SK-N-SH (cell line): ENCODE measurements at regions not wholly inside any gene's neighbourhood (a gene's known extent, or its start where the extent isn't known, plus 50 kb on each side); places are given as distances from the start of the nearest gene placed in this dataset.

Source experiments
- CTCF ChIA-PET: fragments of 300-600, 350-600 bp; formaldehyde crosslinking; extraction: SDS; loops from one replicate; lab custom pipeline; 2021; lab: Yijun Ruan, JAX
- POLR2A ChIA-PET: fragments of 350-600 bp; sonication (Branson Sonifier 250); formaldehyde crosslinking; extraction: SDS; loops from one replicate; lab custom pipeline; 2020; ENCODE audit warnings: antibody characterized with exemption, inconsistent platforms; lab: Yijun Ruan, JAX
- DNase-seq: peaks from one replicate; pipeline ENCODE4 v3.0.0; 2012
- H2AFZ ChIP-seq: fragments of 200-600 bp; sonication (generic); 2 replicates; pipeline ENCODE4 v1.8.1; 2016; ENCODE audit warnings: antibody characterized with exemption, mild to moderate bottlenecking, low read depth
- H3F3A ChIP-seq: fragments of 200-600 bp; sonication (generic); replicated peaks from 2 replicates; pipeline ENCODE3; 2016; ENCODE audit warnings: antibody characterized with exemption, mild to moderate bottlenecking; ENCODE audit not compliant: insufficient read depth
- H3K27ac ChIP-seq, 2 experiments: fragments of 200-500 bp in 1 of 2; fragments of 200-600 bp in 1 of 2; sonication (Bioruptor generic) in 1 of 2; sonication (generic), shearing (Covaris generic) in 1 of 2; 2 replicates each; pipeline versions ENCODE4 v1.5.1 to v1.6.1; 2014 to 2016; ENCODE audit warnings: low read depth in 2 of 2, inconsistent platforms in 1 of 2, low read length in 1 of 2, mild to moderate bottlenecking in 1 of 2, mixed read lengths in 1 of 2
- H3K27me3 ChIP-seq: fragments of 200-600 bp; sonication (generic), shearing (Covaris generic); 2 replicates; pipeline ENCODE4 v1.6.1; 2016; ENCODE audit warnings: mixed run types; ENCODE audit not compliant: insufficient read depth
- H3K36me3 ChIP-seq, 2 experiments: fragments of 200-500 bp in 1 of 2; fragments of 200-600 bp in 1 of 2; sonication (Bioruptor generic) in 1 of 2; sonication (generic) in 1 of 2; replicated peaks in 1 of 2; 2 replicates each; pipeline versions ENCODE3 to v1.5.1; 2014 to 2016; ENCODE audit warnings: low read length in 1 of 2, mild to moderate bottlenecking in 1 of 2; ENCODE audit not compliant: insufficient read depth in 2 of 2, control insufficient read depth in 1 of 2
- H3K4me1 ChIP-seq, 2 experiments: fragments of 200-500 bp in 1 of 2; fragments of 200-600 bp in 1 of 2; sonication (Bioruptor generic) in 1 of 2; sonication (generic), shearing (Covaris generic) in 1 of 2; 2 replicates each; pipeline versions ENCODE4 v1.5.1 to v1.6.1; 2014 to 2016; ENCODE audit warnings: low read depth in 1 of 2, low read length in 1 of 2, mixed run types in 1 of 2; ENCODE audit not compliant: insufficient read depth in 2 of 2, control insufficient read depth in 1 of 2
- H3K4me2 ChIP-seq: fragments of 200-600 bp; sonication (generic), shearing (Covaris generic); 2 replicates; pipeline ENCODE4 v1.6.1; 2017; ENCODE audit warnings: mixed run types
- H3K4me3 ChIP-seq, 2 experiments: fragments of 200-500 bp in 1 of 2; fragments of 200-600 bp in 1 of 2; sonication (Bioruptor generic) in 1 of 2; sonication (generic), shearing (Covaris generic) in 1 of 2; 2 replicates each; pipeline versions ENCODE4 v1.5.1 to v1.8.1; 2014 to 2016; ENCODE audit warnings: low read depth in 2 of 2, inconsistent platforms in 1 of 2, low read length in 1 of 2, mild to moderate bottlenecking in 1 of 2, mixed read lengths in 1 of 2, moderate library complexity in 1 of 2
- H3K79me2 ChIP-seq: fragments of 200-600 bp; sonication (generic); 2 replicates; pipeline ENCODE4 v1.8.1; 2017; ENCODE audit warnings: mild to moderate bottlenecking; ENCODE audit not compliant: insufficient read depth
- H3K9ac ChIP-seq: fragments of 200-600 bp; sonication (generic); 2 replicates; pipeline ENCODE4 v1.6.1; 2017; ENCODE audit warnings: mixed run types
- H3K9me2 ChIP-seq: fragments of 200-600 bp; sonication (generic); 2 replicates; pipeline ENCODE4 v1.6.1; 2017; ENCODE audit warnings: mixed run types
- H3K9me3 ChIP-seq: fragments of 200-600 bp; sonication (generic); 2 replicates; pipeline ENCODE4 v1.6.1; 2017; ENCODE audit warnings: mixed run types, mild to moderate bottlenecking, moderate library complexity
- H4K20me1 ChIP-seq: fragments of 200-600 bp; sonication (generic); 2 replicates; pipeline ENCODE4 v1.6.1; 2017; ENCODE audit warnings: mild to moderate bottlenecking, mixed run types; ENCODE audit not compliant: insufficient read depth
- CHD2 ChIP-seq: fragments of 150-350 bp; IDR thresholded peaks from 2 replicates; pipeline ENCODE4 v1.6.1; 2018; ENCODE audit warnings: low read length; ENCODE audit not compliant: partially characterized antibody
- ELF1 ChIP-seq: IDR thresholded peaks from 2 replicates; pipeline ENCODE4 v1.4.0; 2012
- FOSL2 ChIP-seq: IDR thresholded peaks from 2 replicates; pipeline ENCODE4 v1.4.0; 2012; ENCODE audit warnings: low read depth, mild to moderate bottlenecking, moderate library complexity, borderline replicate concordance
- FOXJ3 ChIP-seq: sonication (generic); formaldehyde crosslinking; IDR thresholded peaks from 2 replicates; pipeline ENCODE4 v1.5.1; 2020; ENCODE audit warnings: mild to moderate bottlenecking, missing genetic modification reagents
- GATA2 ChIP-seq: sonication (generic); formaldehyde crosslinking; IDR thresholded peaks from 2 replicates; pipeline ENCODE4 v1.5.0; 2020; ENCODE audit warnings: mild to moderate bottlenecking, missing genetic modification reagents
- JUND ChIP-seq: IDR thresholded peaks from 2 replicates; pipeline ENCODE4 v1.4.0; 2012
- MEF2A ChIP-seq: IDR thresholded peaks from 2 replicates; pipeline ENCODE4 v1.4.0; 2012; ENCODE audit warnings: low read depth, borderline replicate concordance
- MXI1 ChIP-seq: IDR thresholded peaks from 2 replicates; pipeline ENCODE4 v1.6.1; 2012; ENCODE audit warnings: mild to moderate bottlenecking, low read depth, low read length, improper control_type of control experiment
- NFIC ChIP-seq: IDR thresholded peaks from 2 replicates; pipeline ENCODE4 v1.4.0; 2012; ENCODE audit warnings: borderline replicate concordance
- POLR2AphosphoS5 ChIP-seq: IDR thresholded peaks from 2 replicates; pipeline ENCODE4 v1.6.1; 2012; ENCODE audit warnings: low read depth, low read length
- RAD21 ChIP-seq: IDR thresholded peaks from 2 replicates; pipeline ENCODE4 v1.6.1; 2012; ENCODE audit warnings: mild to moderate bottlenecking, low read length
- RCOR1 ChIP-seq: fragments of 150-350 bp; IDR thresholded peaks from 2 replicates; pipeline ENCODE4 v1.6.1; 2017; ENCODE audit warnings: antibody characterized with exemption, low read length
- RFX5 ChIP-seq: IDR thresholded peaks from 2 replicates; pipeline ENCODE4 v1.6.1; 2012; ENCODE audit warnings: mild to moderate bottlenecking, improper control_type of control experiment, low read length
- RXRA ChIP-seq: IDR thresholded peaks from 2 replicates; pipeline ENCODE4 v1.4.0; 2012; ENCODE audit warnings: low read depth, mild to moderate bottlenecking, borderline replicate concordance
- SIN3A ChIP-seq: IDR thresholded peaks from 2 replicates; pipeline ENCODE4 v1.6.1; 2012; ENCODE audit warnings: low read depth, mild to moderate bottlenecking, low read length, moderate library complexity, borderline replicate concordance
- SMC3 ChIP-seq: IDR thresholded peaks from 2 replicates; pipeline ENCODE4 v1.6.1; 2012; ENCODE audit warnings: low read depth, low read length, improper control_type of control experiment
- TAF1 ChIP-seq: IDR thresholded peaks from 2 replicates; pipeline ENCODE4 v1.6.1; 2012; ENCODE audit warnings: low read depth, mild to moderate bottlenecking, low read length, moderate library complexity, borderline replicate concordance
- TEAD4 ChIP-seq: IDR thresholded peaks from 2 replicates; pipeline ENCODE4 v1.4.0; 2012; ENCODE audit warnings: mild to moderate bottlenecking, borderline replicate concordance; ENCODE audit not compliant: insufficient read depth
- USF2 ChIP-seq: fragments of 150-350 bp; IDR thresholded peaks from 2 replicates; pipeline ENCODE4 v1.6.1; 2017; ENCODE audit warnings: antibody characterized with exemption, low read length, low read depth, borderline replicate concordance
- YY1 ChIP-seq: IDR thresholded peaks from 2 replicates; pipeline ENCODE4 v1.4.0; 2012; ENCODE audit warnings: low read depth, mild to moderate bottlenecking
- WGBS: methylation state at CpG from one replicate; pipeline ENCODE4 v1.1.6; 2017; ENCODE audit warnings: low lambda C conversion rate; 5-methylcytosine and 5-hydroxymethylcytosine counted together
- TF ChIP-seq, protein P1 (sequence below): fragments of 150-350 bp; IDR thresholded peaks from 2 replicates; pipeline ENCODE4 v1.6.1; 2016; ENCODE audit warnings: mild to moderate bottlenecking, low read depth, low read length
- TF ChIP-seq, protein P2 (sequence below): fragments of 200-600 bp; sonication (generic); IDR thresholded peaks from 2 replicates; pipeline ENCODE4 v1.6.1; 2017; ENCODE audit warnings: antibody characterized with exemption, mild to moderate bottlenecking, moderate library complexity

GRCh38 chr12:127445581-127446139 lies 821.3 kb upstream of the TMEM132C start:
- H3K4me1 ChIP-seq: no peaks in the 10 kb centered on the region
- no peak overlapping the region for H3K4me3 ChIP-seq
- CTCF ChIA-PET: no interaction called here
- H3K4me2 ChIP-seq: no peak overlapping the region
- H3F3A ChIP-seq: no peaks in the 10 kb centered on the region
- H3K9ac ChIP-seq: no peak overlapping the region
- no peak for DNase-seq
- TF ChIP-seq SMC3: no peak
- TF ChIP-seq, all 33 proteins: peak for 0
- no peaks in the 10 kb centered on the region for H3K79me2 ChIP-seq
- no peaks in the 10 kb centered on the region for H3K27me3 ChIP-seq
- POLR2A ChIA-PET: no interaction called here
- H3K9me3 ChIP-seq: no peaks in the 10 kb centered on the region
- H2AFZ ChIP-seq: no peak overlapping the region
- H4K20me1 ChIP-seq: no peaks in the 10 kb centered on the region
- WGBS: 8% methylated on average over 4 of the region's 4 CpGs
- no peaks in the 10 kb centered on the region for H3K9me2 ChIP-seq
- H3K36me3 ChIP-seq: no peaks in the 10 kb centered on the region
- no peak overlapping the region for H3K27ac ChIP-seq

DNA sequence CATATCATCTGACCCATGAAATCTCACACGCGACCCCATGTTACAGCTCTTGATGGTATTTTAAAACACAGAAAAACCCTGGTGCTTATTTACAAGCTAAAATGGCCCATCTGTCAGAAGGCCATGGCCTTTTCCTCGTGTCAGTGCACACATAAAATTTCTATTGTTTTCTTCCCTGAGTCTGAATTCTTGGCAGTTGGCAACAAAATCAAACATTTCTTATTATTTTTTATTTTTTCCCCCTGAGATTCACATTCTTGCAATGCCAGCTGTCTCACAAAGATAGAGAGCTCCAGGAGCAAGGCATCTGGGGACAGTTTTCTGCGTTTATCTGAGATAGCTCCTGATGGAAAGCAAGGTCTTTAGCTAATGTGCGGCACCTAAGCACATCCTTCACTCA lies 818.1 kb upstream of the TMEM132C start:
- CTCF ChIA-PET: no interaction called here
- H4K20me1 ChIP-seq: no peaks in the 10 kb centered on the region
- 44% methylated on average over 5 of the region's 5 CpGs for WGBS

GRCh38 chr12:127450826-127451225 lies 816.1 kb upstream of the TMEM132C start:
- Histone ChIP-seq H3F3A (no peaks in the 10 kb centered on the region), H2AFZ (no peak overlapping the region), H3K36me3 (no peaks in the 10 kb centered on the region), H3K4me3 (no peak overlapping the region), H3K9me3 (no peaks in the 10 kb centered on the region), H3K9me2 (no peaks in the 10 kb centered on the region), H3K27ac (no peak overlapping the region), H3K4me1 (no peaks in the 10 kb centered on the region), H3K4me2 (no peak overlapping the region), H4K20me1 (no peaks in the 10 kb centered on the region), H3K9ac (no peak overlapping the region), H3K79me2 (no peaks in the 10 kb centered on the region), H3K27me3 (no peaks in the 10 kb centered on the region)
- no peak for DNase-seq
- ChIA-PET POLR2A (no interaction called here), CTCF (interaction anchor here (0.6 to 1.0 kb wide), 2 partner anchors 55 to 70 kb away, joined by 3 read pairs; no protein-coding TSS in a partner anchor)
- 3% methylated on average over 2 of the region's 2 CpGs for WGBS
- TF ChIP-seq FOSL2 (no peak), RCOR1 (no peak), JUND (no peak), MEF2A (no peak), TAF1 (no peak), RAD21 (no peak), FOXJ3 (CRISPR knock-in tag) (no peak), CHD2 (no peak), RXRA (no peak), RFX5 (no peak), USF2 (no peak), ELF1 (no peak), SIN3A (no peak)
- TF ChIP-seq, protein P1, sequence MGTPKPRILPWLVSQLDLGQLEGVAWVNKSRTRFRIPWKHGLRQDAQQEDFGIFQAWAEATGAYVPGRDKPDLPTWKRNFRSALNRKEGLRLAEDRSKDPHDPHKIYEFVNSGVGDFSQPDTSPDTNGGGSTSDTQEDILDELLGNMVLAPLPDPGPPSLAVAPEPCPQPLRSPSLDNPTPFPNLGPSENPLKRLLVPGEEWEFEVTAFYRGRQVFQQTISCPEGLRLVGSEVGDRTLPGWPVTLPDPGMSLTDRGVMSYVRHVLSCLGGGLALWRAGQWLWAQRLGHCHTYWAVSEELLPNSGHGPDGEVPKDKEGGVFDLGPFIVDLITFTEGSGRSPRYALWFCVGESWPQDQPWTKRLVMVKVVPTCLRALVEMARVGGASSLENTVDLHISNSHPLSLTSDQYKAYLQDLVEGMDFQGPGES: no peak
- TF ChIP-seq, protein P2, sequence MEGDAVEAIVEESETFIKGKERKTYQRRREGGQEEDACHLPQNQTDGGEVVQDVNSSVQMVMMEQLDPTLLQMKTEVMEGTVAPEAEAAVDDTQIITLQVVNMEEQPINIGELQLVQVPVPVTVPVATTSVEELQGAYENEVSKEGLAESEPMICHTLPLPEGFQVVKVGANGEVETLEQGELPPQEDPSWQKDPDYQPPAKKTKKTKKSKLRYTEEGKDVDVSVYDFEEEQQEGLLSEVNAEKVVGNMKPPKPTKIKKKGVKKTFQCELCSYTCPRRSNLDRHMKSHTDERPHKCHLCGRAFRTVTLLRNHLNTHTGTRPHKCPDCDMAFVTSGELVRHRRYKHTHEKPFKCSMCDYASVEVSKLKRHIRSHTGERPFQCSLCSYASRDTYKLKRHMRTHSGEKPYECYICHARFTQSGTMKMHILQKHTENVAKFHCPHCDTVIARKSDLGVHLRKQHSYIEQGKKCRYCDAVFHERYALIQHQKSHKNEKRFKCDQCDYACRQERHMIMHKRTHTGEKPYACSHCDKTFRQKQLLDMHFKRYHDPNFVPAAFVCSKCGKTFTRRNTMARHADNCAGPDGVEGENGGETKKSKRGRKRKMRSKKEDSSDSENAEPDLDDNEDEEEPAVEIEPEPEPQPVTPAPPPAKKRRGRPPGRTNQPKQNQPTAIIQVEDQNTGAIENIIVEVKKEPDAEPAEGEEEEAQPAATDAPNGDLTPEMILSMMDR: no peak

More for the DNA sequence above, 818.1 kb upstream of the TMEM132C start:
- Histone ChIP-seq H3K4me1 (no peaks in the 10 kb centered on the region), H3K36me3 (no peaks in the 10 kb centered on the region), H3K9me2 (no peaks in the 10 kb centered on the region), H3F3A (no peaks in the 10 kb centered on the region), H3K9me3 (no peaks in the 10 kb centered on the region), H2AFZ (no peak overlapping the region), H3K79me2 (no peaks in the 10 kb centered on the region), H3K9ac (no peak overlapping the region), H3K27ac (no peak overlapping the region), H3K4me3 (no peak overlapping the region), H3K27me3 (no peaks in the 10 kb centered on the region), H3K4me2 (no peak overlapping the region)
- POLR2A ChIA-PET: no interaction called here
- no peak for DNase-seq
- no peak for TF ChIP-seq TAF1
- no peak for TF ChIP-seq NFIC
- no peak for TF ChIP-seq POLR2AphosphoS5
- no peak for TF ChIP-seq GATA2
- no peak for TF ChIP-seq TEAD4
- no peak for TF ChIP-seq FOSL2
- no peak for TF ChIP-seq MXI1
- no peak for TF ChIP-seq YY1
